Calu3 (cell line): ENCODE measurements at regions not wholly inside any gene's neighbourhood (a gene's known extent, or its start where the extent isn't known, plus 50 kb on each side); places are given as distances from the start of the nearest gene placed in this dataset.

Source experiments
- BruUV-seq: library from RNA; stranded (reverse); fragments of 400-500 nt; replicated peaks from 2 replicates; lab custom pipeline; 2021; lab: Mats Ljungman, UMichigan
- CTCF ChIA-PET: fragments of 300-600 bp; sonication (Branson Sonifier 250); formaldehyde crosslinking; loops from one replicate; lab custom pipeline; 2022; ENCODE audit warnings: antibody characterized with exemption; lab: Charles Lee
- DNase-seq: peaks from one replicate; pipeline ENCODE4 v3.0.0; 2022
- H3K27ac Mint-ChIP-seq: one replicate; pipeline ENCODE4 v1.8.0; 2022; ENCODE audit warnings: mixed read lengths; ENCODE audit not compliant: unreplicated experiment
- H3K27me3 Mint-ChIP-seq: one replicate; pipeline ENCODE4 v1.8.0; 2022; ENCODE audit warnings: mixed read lengths; ENCODE audit not compliant: unreplicated experiment
- H3K36me3 Mint-ChIP-seq: one replicate; pipeline ENCODE4 v1.8.0; 2022; ENCODE audit warnings: mild to moderate bottlenecking, moderate library complexity, mixed read lengths; ENCODE audit not compliant: insufficient read depth, unreplicated experiment
- H3K4me1 Mint-ChIP-seq: one replicate; pipeline ENCODE4 v1.8.0; 2022; ENCODE audit warnings: mild to moderate bottlenecking, low read depth, mixed read lengths; ENCODE audit not compliant: unreplicated experiment
- H3K4me3 Mint-ChIP-seq: one replicate; pipeline ENCODE4 v1.8.0; 2022; ENCODE audit warnings: mild to moderate bottlenecking, low read depth, moderate library complexity, mixed read lengths; ENCODE audit not compliant: unreplicated experiment
- H3K9me3 Mint-ChIP-seq: one replicate; pipeline ENCODE4 v1.8.0; 2022; ENCODE audit warnings: low read depth, mixed read lengths; ENCODE audit not compliant: unreplicated experiment
- intact Hi-C: fragments of 100-400 bp; cut with micrococcal nuclease; formaldehyde crosslinking; loops from one replicate; pipeline ENCODE4 v1.10.0; 2022; ENCODE audit not compliant: unreplicated experiment
- TF ChIP-seq, protein P1 (sequence below): fragments of 200-600 bp; IDR thresholded peaks from one replicate; pipeline ENCODE4 v1.8.0; 2022; ENCODE audit warnings: antibody characterized with exemption; ENCODE audit not compliant: unreplicated experiment

DNA sequence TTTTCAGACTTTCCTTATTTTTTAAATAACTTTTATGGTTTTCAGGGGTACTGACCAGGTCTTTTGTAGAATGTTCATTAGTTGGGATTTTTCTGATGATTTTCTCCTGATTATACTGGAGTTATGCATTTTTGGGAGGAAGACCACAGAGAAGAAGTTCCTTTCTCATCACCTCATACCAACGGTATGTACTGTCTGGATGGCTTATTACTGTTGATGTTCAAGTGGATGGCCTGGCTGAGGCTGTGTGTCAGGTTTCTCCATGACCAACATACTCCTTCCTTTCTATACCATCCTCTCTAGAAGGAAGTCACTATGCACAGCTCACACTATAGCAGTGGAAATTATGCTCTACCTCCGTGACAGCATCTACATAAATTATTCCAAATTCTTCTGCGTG is 71.1 kb upstream of the NR3C1 start:
- no peak for DNase-seq
- no peak overlapping the region for H3K4me3 Mint-ChIP-seq
- TF ChIP-seq, protein P1, sequence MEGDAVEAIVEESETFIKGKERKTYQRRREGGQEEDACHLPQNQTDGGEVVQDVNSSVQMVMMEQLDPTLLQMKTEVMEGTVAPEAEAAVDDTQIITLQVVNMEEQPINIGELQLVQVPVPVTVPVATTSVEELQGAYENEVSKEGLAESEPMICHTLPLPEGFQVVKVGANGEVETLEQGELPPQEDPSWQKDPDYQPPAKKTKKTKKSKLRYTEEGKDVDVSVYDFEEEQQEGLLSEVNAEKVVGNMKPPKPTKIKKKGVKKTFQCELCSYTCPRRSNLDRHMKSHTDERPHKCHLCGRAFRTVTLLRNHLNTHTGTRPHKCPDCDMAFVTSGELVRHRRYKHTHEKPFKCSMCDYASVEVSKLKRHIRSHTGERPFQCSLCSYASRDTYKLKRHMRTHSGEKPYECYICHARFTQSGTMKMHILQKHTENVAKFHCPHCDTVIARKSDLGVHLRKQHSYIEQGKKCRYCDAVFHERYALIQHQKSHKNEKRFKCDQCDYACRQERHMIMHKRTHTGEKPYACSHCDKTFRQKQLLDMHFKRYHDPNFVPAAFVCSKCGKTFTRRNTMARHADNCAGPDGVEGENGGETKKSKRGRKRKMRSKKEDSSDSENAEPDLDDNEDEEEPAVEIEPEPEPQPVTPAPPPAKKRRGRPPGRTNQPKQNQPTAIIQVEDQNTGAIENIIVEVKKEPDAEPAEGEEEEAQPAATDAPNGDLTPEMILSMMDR: no peak
- CTCF ChIA-PET: no interaction called here
- no peaks in the 10 kb centered on the region for H3K9me3 Mint-ChIP-seq
- no peak overlapping the region for H3K27ac Mint-ChIP-seq
- no peaks in the 10 kb centered on the region for H3K36me3 Mint-ChIP-seq
- H3K27me3 Mint-ChIP-seq: no peaks in the 10 kb centered on the region
- H3K4me1 Mint-ChIP-seq: peaks cover 12% of the 10 kb centered on the region
- BruUV-seq: no TSS peak
- intact Hi-C loops: no loop called here

DNA sequence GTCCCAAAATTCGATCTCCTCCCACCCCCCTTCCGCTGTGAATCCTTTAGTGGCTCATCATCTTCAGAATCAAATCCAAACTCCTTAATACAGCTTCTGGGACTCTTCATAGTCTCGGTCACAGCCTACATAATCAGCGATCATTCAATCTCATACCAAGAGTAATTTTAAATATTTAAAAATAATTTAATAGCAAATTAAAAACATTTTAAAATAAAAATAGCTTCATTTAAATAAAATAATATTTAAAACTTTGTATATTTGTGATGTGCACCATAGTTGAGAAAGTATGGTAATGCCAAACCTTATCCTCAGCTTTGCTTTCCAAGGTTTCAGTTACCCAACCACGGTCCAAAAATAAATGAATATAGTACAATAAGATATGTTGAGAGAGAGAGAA is 70.0 kb upstream of the NR3C1 start:
- intact Hi-C loops: no loop called here
- CTCF ChIA-PET: no interaction called here
- peaks cover 12% of the 10 kb centered on the region for H3K4me1 Mint-ChIP-seq

DNA sequence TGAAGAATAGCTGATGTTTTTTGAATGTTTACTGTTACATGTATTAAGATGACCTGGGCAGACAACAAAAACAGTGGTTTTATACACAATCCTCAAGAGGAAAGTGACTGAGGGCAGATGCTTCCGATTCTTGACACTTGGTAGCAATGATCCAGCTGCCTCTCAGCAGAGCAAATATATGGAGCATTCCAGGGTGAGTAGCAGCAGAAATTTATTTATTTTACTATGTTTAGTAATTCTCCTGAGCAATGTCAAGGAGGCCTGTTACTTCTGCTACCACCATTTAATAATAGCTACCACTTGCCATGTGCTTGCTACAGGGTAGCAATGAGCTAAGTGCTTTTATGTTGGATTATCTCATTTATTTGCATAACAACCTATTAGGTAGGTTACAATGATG is 69.1 kb upstream of the NR3C1 start:
- Mint-ChIP-seq H3K27ac (no peak overlapping the region), H3K4me1 (peaks cover 12% of the 10 kb centered on the region), H3K9me3 (peaks cover 3% of the 10 kb centered on the region), H3K36me3 (no peaks in the 10 kb centered on the region), H3K4me3 (no peak overlapping the region), H3K27me3 (no peaks in the 10 kb centered on the region)
- TF ChIP-seq, protein P1: no peak
- intact Hi-C loops: no loop called here
- no TSS peak for BruUV-seq
- CTCF ChIA-PET: no interaction called here
- no peak for DNase-seq

More for the DNA sequence above, 70.0 kb upstream of the NR3C1 start:
- BruUV-seq: no TSS peak
- H3K9me3 Mint-ChIP-seq: peaks cover 3% of the 10 kb centered on the region
- DNase-seq: no peak
- H3K27ac Mint-ChIP-seq: no peak overlapping the region
- TF ChIP-seq, protein P1: no peak
- no peak overlapping the region for H3K4me3 Mint-ChIP-seq
- H3K27me3 Mint-ChIP-seq: no peaks in the 10 kb centered on the region
- no peaks in the 10 kb centered on the region for H3K36me3 Mint-ChIP-seq

DNA sequence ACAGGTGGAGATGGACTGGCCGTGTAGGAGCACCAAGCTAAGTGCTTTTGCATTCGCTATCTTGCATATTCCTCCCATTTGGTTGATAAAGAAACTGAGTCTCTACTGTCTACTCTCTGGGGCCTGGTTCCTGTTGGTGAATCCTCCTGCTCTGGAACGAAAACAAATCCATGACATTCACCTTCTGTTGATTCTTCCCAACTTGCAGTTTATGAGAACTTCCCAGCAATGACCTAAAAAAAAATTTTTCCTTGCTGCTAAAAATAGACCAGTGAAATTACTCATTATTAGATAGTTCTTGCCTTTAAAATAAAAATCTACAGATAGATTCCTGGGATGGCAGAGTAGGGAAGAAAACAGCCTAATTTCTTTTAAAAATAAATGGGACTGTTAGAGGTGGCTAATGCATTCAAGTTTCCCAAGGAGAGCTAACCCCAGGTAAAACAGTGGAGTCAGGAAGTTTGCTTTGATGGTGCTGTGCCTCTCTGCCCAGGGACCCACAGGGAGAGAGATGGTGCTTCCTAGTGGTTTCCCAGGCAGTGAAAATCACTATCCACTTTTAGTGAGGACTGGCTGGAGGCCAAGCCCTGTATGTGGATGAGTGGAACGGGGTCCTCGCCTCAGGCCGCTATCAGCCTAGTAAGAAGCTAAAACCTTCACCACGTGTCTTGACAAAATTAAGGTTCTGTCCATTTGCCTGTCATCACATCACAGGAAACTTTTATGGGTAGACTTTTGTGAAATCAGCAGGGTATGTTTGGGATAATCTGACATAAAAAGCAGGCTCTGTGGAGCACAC is 68.4 kb upstream of the NR3C1 start:
- intact Hi-C loops: no loop called here
- Mint-ChIP-seq H3K9me3 (peaks cover 3% of the 10 kb centered on the region), H3K36me3 (no peaks in the 10 kb centered on the region), H3K4me1 (peaks cover 12% of the 10 kb centered on the region), H3K27me3 (no peaks in the 10 kb centered on the region), H3K4me3 (no peak overlapping the region), H3K27ac (no peak overlapping the region)
- no peak for DNase-seq
- CTCF ChIA-PET: interaction anchor here (0.6 kb wide), 1 partner anchor 378 kb away, joined by 3 read pairs; no protein-coding TSS in a partner anchor
- TF ChIP-seq, protein P1: no peak
- BruUV-seq: no TSS peak
